DOHH2 (cell line): ENCODE measurements at regions not wholly inside any gene's neighbourhood (a gene's known extent, or its start where the extent isn't known, plus 50 kb on each side); places are given as distances from the start of the nearest gene placed in this dataset.

Experiments used
- H3F3A ChIP-seq: fragments of 200-600 bp; sonication (generic), shearing (Covaris generic); 2 replicates; pipeline ENCODE4 v1.6.0; 2016; ENCODE audit warnings: antibody characterized with exemption, mild to moderate bottlenecking; ENCODE audit not compliant: control insufficient read depth, insufficient read depth
- H3K27ac ChIP-seq: fragments of 200-600 bp; sonication (generic); 2 replicates; pipeline ENCODE4 v1.5.1; 2014; ENCODE audit warnings: low read depth, mild to moderate bottlenecking, low read length, moderate library complexity
- H3K27me3 ChIP-seq: fragments of 200-600 bp; sonication (generic); 2 replicates; pipeline ENCODE4 v1.6.1; 2014; ENCODE audit warnings: mild to moderate bottlenecking, low read length, mixed read lengths; ENCODE audit not compliant: control insufficient read depth
- H3K36me3 ChIP-seq: fragments of 200-600 bp; sonication (generic); 2 replicates; pipeline ENCODE4 v1.6.1; 2014; ENCODE audit warnings: mild to moderate bottlenecking, low read length, moderate library complexity, mixed read lengths; ENCODE audit not compliant: control insufficient read depth
- H3K4me1 ChIP-seq: fragments of 200-600 bp; sonication (generic); 2 replicates; pipeline ENCODE4 v1.6.1; 2014; ENCODE audit warnings: mild to moderate bottlenecking, low read length, mixed read lengths; ENCODE audit not compliant: control insufficient read depth
- H3K4me2 ChIP-seq: fragments of 200-600 bp; sonication (generic); 2 replicates; pipeline ENCODE4 v1.6.0; 2014; ENCODE audit warnings: mild to moderate bottlenecking, low read length, moderate library complexity
- H3K4me3 ChIP-seq: fragments of 200-600 bp; sonication (generic); 2 replicates; pipeline ENCODE4 v1.5.1; 2014; ENCODE audit warnings: mild to moderate bottlenecking, low read length, mixed read lengths
- H3K79me2 ChIP-seq: fragments of 200-600 bp; sonication (generic); 2 replicates; pipeline ENCODE4 v1.6.1; 2014; ENCODE audit warnings: mild to moderate bottlenecking, low read length, mixed read lengths; ENCODE audit not compliant: control insufficient read depth
- H3K9me2 ChIP-seq: fragments of 200-600 bp; sonication (generic); replicated peaks from 2 replicates; pipeline ENCODE4 v1.6.1; 2014; ENCODE audit warnings: mild to moderate bottlenecking, low read length, mixed read lengths; ENCODE audit not compliant: control insufficient read depth
- H3K9me3 ChIP-seq: fragments of 200-600 bp; sonication (generic); 2 replicates; pipeline ENCODE4 v1.6.1; 2014; ENCODE audit warnings: antibody characterized with exemption, low read length, mixed read lengths; ENCODE audit not compliant: control insufficient read depth, insufficient read depth
- H4K20me1 ChIP-seq: fragments of 200-600 bp; sonication (generic); 2 replicates; pipeline ENCODE4 v1.6.0; 2014; ENCODE audit warnings: low read depth, mild to moderate bottlenecking, antibody characterized with exemption, low read length, moderate library complexity; ENCODE audit not compliant: control insufficient read depth, insufficient read depth
- EZH2phosphoT487 ChIP-seq: fragments of 200-600 bp; sonication (generic); IDR thresholded peaks from 2 replicates; pipeline ENCODE4 v1.6.1; 2017; ENCODE audit warnings: borderline replicate concordance, mild to moderate bottlenecking, antibody characterized with exemption, low read length, moderate library complexity, mixed read lengths
- TF ChIP-seq, protein P1 (sequence below): fragments of 200-600 bp; sonication (generic); IDR thresholded peaks from one replicate; pipeline ENCODE4 v1.5.1; 2014; ENCODE audit warnings: antibody characterized with exemption, mild to moderate bottlenecking, low read depth, low read length; ENCODE audit not compliant: poor library complexity, severe bottlenecking

GRCh38 chr5:42230839-42231238 is 192.4 kb upstream of the GHR start:
- no peaks in the 10 kb centered on the region for H3K4me1 ChIP-seq
- no peak overlapping the region for H3K4me3 ChIP-seq
- H3K27ac ChIP-seq: no peak overlapping the region
- no peaks in the 10 kb centered on the region for H3F3A ChIP-seq
- no peaks in the 10 kb centered on the region for H3K79me2 ChIP-seq
- no peak for TF ChIP-seq EZH2phosphoT487
- TF ChIP-seq, protein P1, sequence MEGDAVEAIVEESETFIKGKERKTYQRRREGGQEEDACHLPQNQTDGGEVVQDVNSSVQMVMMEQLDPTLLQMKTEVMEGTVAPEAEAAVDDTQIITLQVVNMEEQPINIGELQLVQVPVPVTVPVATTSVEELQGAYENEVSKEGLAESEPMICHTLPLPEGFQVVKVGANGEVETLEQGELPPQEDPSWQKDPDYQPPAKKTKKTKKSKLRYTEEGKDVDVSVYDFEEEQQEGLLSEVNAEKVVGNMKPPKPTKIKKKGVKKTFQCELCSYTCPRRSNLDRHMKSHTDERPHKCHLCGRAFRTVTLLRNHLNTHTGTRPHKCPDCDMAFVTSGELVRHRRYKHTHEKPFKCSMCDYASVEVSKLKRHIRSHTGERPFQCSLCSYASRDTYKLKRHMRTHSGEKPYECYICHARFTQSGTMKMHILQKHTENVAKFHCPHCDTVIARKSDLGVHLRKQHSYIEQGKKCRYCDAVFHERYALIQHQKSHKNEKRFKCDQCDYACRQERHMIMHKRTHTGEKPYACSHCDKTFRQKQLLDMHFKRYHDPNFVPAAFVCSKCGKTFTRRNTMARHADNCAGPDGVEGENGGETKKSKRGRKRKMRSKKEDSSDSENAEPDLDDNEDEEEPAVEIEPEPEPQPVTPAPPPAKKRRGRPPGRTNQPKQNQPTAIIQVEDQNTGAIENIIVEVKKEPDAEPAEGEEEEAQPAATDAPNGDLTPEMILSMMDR: no peak
- no peak overlapping the region for H3K4me2 ChIP-seq
- H3K36me3 ChIP-seq: no peaks in the 10 kb centered on the region
- H3K9me3 ChIP-seq: no peaks in the 10 kb centered on the region
- H3K9me2 ChIP-seq: no peaks in the 10 kb centered on the region
- no peaks in the 10 kb centered on the region for H4K20me1 ChIP-seq
- no peaks in the 10 kb centered on the region for H3K27me3 ChIP-seq

DNA sequence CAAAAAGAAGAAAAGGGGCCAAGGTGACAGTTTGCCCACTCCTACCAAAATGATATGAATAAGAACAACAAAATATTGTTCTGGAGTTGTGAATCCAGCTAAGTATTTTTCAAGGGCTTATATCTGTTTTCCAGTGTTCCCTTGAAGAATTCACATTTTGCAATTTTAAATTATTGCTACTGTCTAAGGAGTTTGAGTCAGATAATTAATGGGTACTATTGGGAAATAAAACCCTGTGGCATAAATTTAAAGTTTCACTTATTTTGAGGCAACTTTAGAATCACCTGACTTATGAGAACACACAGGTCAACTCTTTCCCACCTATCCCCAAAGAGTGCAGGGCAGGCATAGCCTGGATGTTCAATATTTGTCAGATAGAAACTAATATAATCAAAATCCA is 188.0 kb upstream of the GHR start:
- Histone ChIP-seq H3K27ac (no peak overlapping the region), H3K9me2 (no peaks in the 10 kb centered on the region), H3K4me2 (no peak overlapping the region), H3K27me3 (no peaks in the 10 kb centered on the region), H3F3A (no peaks in the 10 kb centered on the region), H3K9me3 (no peaks in the 10 kb centered on the region), H3K79me2 (no peaks in the 10 kb centered on the region), H3K36me3 (no peaks in the 10 kb centered on the region), H3K4me1 (no peaks in the 10 kb centered on the region), H3K4me3 (no peak overlapping the region), H4K20me1 (no peaks in the 10 kb centered on the region)
- TF ChIP-seq, protein P1: no peak
- no peak for TF ChIP-seq EZH2phosphoT487

DNA sequence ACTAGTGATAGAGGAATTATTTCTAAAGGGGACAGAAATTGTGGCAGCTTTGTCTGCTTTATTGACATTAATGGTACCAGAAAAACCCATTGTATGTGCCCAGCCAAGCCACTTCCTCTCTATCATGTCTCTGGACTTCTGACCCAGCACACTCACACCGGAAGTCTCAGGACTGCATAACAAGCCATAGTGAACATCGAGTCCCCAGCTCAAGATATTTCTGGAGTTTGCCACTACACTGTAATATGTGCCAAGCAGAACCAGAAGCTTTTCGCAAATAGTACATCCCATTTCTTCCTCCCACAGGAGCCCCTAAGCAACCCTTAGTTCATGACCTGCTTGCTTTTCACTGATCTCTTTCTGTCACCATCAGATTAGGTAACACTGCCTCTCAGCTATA is 187.4 kb upstream of the GHR start:
- H3K79me2 ChIP-seq: no peaks in the 10 kb centered on the region
- no peaks in the 10 kb centered on the region for H3K36me3 ChIP-seq
- H3K9me3 ChIP-seq: no peaks in the 10 kb centered on the region
- H3K9me2 ChIP-seq: no peaks in the 10 kb centered on the region
- no peaks in the 10 kb centered on the region for H3K4me1 ChIP-seq
- H3K4me3 ChIP-seq: no peak overlapping the region
- TF ChIP-seq EZH2phosphoT487: no peak
- TF ChIP-seq, protein P1: no peak
- H3K27ac ChIP-seq: no peak overlapping the region
- no peaks in the 10 kb centered on the region for H4K20me1 ChIP-seq
- no peaks in the 10 kb centered on the region for H3K27me3 ChIP-seq
- no peak overlapping the region for H3K4me2 ChIP-seq
- H3F3A ChIP-seq: no peaks in the 10 kb centered on the region

GRCh38 chr5:42241636-42242035 is 181.6 kb upstream of the GHR start:
- H3K27me3 ChIP-seq: no peaks in the 10 kb centered on the region
- H3K4me2 ChIP-seq: no peak overlapping the region
- TF ChIP-seq EZH2phosphoT487: no peak
- TF ChIP-seq, protein P1: no peak
- no peak overlapping the region for H3K27ac ChIP-seq
- no peaks in the 10 kb centered on the region for H3K4me1 ChIP-seq
- H3F3A ChIP-seq: no peaks in the 10 kb centered on the region
- no peaks in the 10 kb centered on the region for H3K36me3 ChIP-seq
- no peaks in the 10 kb centered on the region for H4K20me1 ChIP-seq
- H3K79me2 ChIP-seq: no peaks in the 10 kb centered on the region
- no peaks in the 10 kb centered on the region for H3K9me2 ChIP-seq
- no peaks in the 10 kb centered on the region for H3K9me3 ChIP-seq
- no peak overlapping the region for H3K4me3 ChIP-seq
